ENCODE measurements at regions not wholly inside any gene's neighbourhood (a gene's known extent, or its start where the extent isn't known, plus 50 kb on each side); places are given as distances from the start of the nearest gene placed in this dataset.

GRCh38 chr18:64983497-64984238 lies 767.1 kb upstream of the CDH7 start:
- no peaks in the 10 kb centered on the region for H3K27me3 Mint-ChIP-seq (ENCODE audit: unreplicated experiment)
- TF ChIP-seq, protein P1, sequence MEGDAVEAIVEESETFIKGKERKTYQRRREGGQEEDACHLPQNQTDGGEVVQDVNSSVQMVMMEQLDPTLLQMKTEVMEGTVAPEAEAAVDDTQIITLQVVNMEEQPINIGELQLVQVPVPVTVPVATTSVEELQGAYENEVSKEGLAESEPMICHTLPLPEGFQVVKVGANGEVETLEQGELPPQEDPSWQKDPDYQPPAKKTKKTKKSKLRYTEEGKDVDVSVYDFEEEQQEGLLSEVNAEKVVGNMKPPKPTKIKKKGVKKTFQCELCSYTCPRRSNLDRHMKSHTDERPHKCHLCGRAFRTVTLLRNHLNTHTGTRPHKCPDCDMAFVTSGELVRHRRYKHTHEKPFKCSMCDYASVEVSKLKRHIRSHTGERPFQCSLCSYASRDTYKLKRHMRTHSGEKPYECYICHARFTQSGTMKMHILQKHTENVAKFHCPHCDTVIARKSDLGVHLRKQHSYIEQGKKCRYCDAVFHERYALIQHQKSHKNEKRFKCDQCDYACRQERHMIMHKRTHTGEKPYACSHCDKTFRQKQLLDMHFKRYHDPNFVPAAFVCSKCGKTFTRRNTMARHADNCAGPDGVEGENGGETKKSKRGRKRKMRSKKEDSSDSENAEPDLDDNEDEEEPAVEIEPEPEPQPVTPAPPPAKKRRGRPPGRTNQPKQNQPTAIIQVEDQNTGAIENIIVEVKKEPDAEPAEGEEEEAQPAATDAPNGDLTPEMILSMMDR (IDR thresholded peaks at IDR 0.05; ENCODE audit: unreplicated experiment): no peak
- no TSS peak for BruUV-seq (replicated peaks)
- H3K27ac Mint-ChIP-seq (ENCODE audit: unreplicated experiment): no peak overlapping the region
- no peak for DNase-seq
- intact Hi-C loops (cut with micrococcal nuclease; ENCODE audit: unreplicated experiment): no loop called here
- CTCF ChIA-PET: no interaction called here
- no peak overlapping the region for H3K4me3 Mint-ChIP-seq (ENCODE audit: low read depth, unreplicated experiment)
- H3K4me1 Mint-ChIP-seq (ENCODE audit: low read depth, unreplicated experiment): no peaks in the 10 kb centered on the region
- H3K9me3 Mint-ChIP-seq (ENCODE audit: low read depth, unreplicated experiment): no peaks in the 10 kb centered on the region
- H3K36me3 Mint-ChIP-seq (ENCODE audit: insufficient read depth, unreplicated experiment): no peaks in the 10 kb centered on the region

DNA sequence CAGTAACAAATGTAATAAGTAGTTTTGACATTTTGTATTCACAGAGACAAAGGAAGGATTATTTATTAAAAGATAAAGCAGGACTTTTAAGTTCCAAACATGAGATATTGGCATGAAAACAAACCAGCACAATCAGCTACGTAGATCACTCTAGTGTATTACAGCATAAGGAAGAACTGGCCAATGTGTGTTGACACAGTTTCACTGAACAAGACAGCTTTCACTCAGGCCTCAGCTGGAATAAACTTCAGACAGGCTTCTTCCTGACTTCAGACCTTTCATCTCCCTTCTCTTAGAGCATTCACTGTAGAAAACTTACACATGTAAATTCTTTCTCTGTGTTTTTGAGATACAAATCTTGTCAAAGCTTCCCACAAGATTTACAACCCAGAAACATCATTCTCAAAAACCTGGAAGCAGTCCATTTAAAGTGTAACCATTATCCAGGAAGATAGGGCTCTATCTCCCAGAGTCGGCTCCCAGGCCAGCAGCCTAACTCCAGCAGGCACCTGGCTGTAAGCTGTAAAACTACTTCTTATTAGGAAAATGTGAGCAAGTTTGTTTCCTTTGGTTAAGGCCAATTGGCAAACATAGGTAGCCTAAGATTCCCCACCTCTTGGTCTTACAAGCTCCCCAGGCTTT lies 768.3 kb upstream of the CDH7 start:
- Mint-ChIP-seq H3K36me3 (ENCODE audit: insufficient read depth, unreplicated experiment) (no peaks in the 10 kb centered on the region), H3K4me1 (ENCODE audit: low read depth, unreplicated experiment) (no peaks in the 10 kb centered on the region), H3K27ac (ENCODE audit: unreplicated experiment) (no peak overlapping the region), H3K27me3 (ENCODE audit: unreplicated experiment) (no peaks in the 10 kb centered on the region), H3K9me3 (ENCODE audit: low read depth, unreplicated experiment) (no peaks in the 10 kb centered on the region), H3K4me3 (ENCODE audit: low read depth, unreplicated experiment) (no peak overlapping the region)
- CTCF ChIA-PET: interaction anchor here (0.6 kb wide), 1 partner anchor 165 kb away, joined by 7 read pairs; no protein-coding TSS in a partner anchor
- DNase-seq: no peak
- TF ChIP-seq, protein P1 (IDR thresholded peaks at IDR 0.05; ENCODE audit: unreplicated experiment): no peak
- intact Hi-C loops (cut with micrococcal nuclease; ENCODE audit: unreplicated experiment): no loop called here
- no TSS peak for BruUV-seq (replicated peaks)

DNA sequence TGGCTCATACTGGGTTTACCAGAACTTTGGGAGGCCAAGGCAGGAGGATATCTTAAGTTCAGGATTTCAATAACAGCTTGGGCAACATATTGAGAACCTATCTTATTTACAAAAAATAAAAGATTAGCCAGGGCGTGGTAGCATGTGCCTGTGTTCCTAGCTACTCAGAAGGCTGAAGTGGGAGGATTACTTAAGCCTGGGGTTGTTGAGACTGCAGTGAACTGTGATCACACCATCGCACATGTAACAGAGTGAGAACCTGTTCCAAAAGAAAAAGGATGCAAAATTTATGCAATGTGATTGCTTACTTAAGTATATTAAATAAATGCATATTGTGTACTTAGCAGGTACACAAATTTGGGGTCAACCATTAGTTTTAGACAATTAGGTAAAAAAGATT lies 768.9 kb upstream of the CDH7 start:
- intact Hi-C loops (cut with micrococcal nuclease; ENCODE audit: unreplicated experiment): no loop called here
- CTCF ChIA-PET: interaction anchor here (0.6 kb wide), 1 partner anchor 165 kb away, joined by 7 read pairs; no protein-coding TSS in a partner anchor
- BruUV-seq (replicated peaks): no TSS peak
- Mint-ChIP-seq H3K4me3 (ENCODE audit: low read depth, unreplicated experiment) (no peak overlapping the region), H3K27me3 (ENCODE audit: unreplicated experiment) (no peaks in the 10 kb centered on the region), H3K27ac (ENCODE audit: unreplicated experiment) (no peak overlapping the region), H3K9me3 (ENCODE audit: low read depth, unreplicated experiment) (no peaks in the 10 kb centered on the region), H3K4me1 (ENCODE audit: low read depth, unreplicated experiment) (no peaks in the 10 kb centered on the region), H3K36me3 (ENCODE audit: insufficient read depth, unreplicated experiment) (no peaks in the 10 kb centered on the region)
- DNase-seq: no peak
- TF ChIP-seq, protein P1 (IDR thresholded peaks at IDR 0.05; ENCODE audit: unreplicated experiment): no peak

DNA sequence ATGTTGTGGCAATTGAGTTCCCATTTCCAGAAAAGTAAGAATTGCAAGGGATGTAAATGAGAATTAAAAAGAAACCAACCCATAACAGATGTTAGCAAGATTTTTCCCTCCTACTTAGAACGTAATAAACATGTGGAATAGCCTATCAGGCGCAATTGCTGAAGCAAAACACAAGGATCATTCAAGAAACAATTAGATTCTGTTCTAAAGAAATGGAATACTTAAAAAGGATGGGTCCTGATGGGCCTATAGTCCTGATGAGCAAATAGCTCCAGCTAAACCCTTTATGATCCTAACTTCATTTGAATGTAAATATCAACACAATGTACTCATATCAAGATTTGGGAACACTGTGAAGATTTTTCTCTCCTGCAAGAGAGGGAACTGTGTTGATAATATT lies 771.0 kb upstream of the CDH7 start:
- CTCF ChIA-PET: no interaction called here
- Mint-ChIP-seq H3K4me1 (ENCODE audit: low read depth, unreplicated experiment) (no peaks in the 10 kb centered on the region), H3K36me3 (ENCODE audit: insufficient read depth, unreplicated experiment) (no peaks in the 10 kb centered on the region), H3K27ac (ENCODE audit: unreplicated experiment) (no peak overlapping the region), H3K9me3 (ENCODE audit: low read depth, unreplicated experiment) (no peaks in the 10 kb centered on the region), H3K4me3 (ENCODE audit: low read depth, unreplicated experiment) (no peak overlapping the region), H3K27me3 (ENCODE audit: unreplicated experiment) (no peaks in the 10 kb centered on the region)
- intact Hi-C loops (cut with micrococcal nuclease; ENCODE audit: unreplicated experiment): no loop called here
- no peak for DNase-seq
- no TSS peak for BruUV-seq (replicated peaks)
- TF ChIP-seq, protein P1 (IDR thresholded peaks at IDR 0.05; ENCODE audit: unreplicated experiment): no peak
